Dedifferentiated amniotic fluid mesenchymal stem cell (primary cell): ENCODE measurements at regions not wholly inside any gene's neighbourhood (a gene's known extent, or its start where the extent isn't known, plus 50 kb on each side); places are given as distances from the start of the nearest gene placed in this dataset.
"Not testable (repeated sequence)": the region's sequence is repeated elsewhere in the genome, so short reads cannot be mapped to it uniquely, and the experiment has no call there.

ENCODE experiments used
- DNase-seq: peaks from one replicate; pipeline ENCODE4 v3.0.0-alpha.2; 2016; ENCODE audit errors: extremely low spot score

DNA sequence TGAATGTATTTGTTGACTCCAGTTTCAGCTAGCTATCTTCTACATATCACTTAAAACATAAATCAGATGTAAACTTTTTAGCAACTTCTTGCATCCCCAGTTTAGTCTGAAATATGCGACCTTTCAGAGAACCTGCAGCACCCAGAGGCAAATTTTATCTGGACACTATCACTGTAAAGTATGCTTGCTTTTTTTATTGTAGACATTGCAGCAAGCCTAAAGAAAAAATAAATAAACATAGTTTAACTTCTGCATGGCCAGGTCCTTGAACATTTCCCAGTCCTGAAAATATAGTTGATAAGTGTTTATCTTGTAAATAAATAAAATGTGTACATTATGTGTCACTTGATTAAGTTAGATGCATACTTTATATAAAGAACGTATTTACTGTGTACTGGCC lies 1829.4 kb downstream of the PCDH9 start:
- DNase-seq: no peak

GRCh38 chr13:65387743-65388347 lies 1842.3 kb downstream of the PCDH9 start:
- DNase-seq: no peak

DNA sequence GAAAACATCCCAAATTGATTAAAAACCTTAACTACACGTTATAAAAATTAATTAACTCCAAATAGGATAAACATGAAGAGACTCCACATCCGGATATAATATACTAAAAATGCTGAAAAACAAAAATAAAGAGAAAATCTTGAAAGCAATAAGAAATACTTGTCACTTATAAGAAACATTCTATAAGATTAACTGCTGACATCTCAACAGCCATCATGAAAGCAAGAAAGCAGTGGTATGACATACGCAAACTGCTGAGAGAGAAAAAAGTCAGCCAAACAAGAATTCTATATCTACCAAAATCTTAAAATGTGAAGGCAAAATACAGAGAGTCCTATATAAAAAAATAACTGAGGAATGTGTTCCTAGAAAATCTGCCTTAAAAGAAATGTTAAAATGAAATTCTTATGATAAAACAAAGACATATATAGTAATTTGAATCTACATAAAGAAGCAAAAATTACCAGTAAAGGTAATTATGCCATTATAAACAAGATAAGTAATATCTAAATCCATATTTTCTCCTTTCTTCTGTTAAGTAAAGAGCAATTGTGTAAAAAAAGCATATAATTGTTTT lies 1851.1 kb downstream of the PCDH9 start:
- no peak for DNase-seq

GRCh38 chr13:65378484-65378883 lies 1851.7 kb downstream of the PCDH9 start:
- DNase-seq: no peak

GRCh38 chr13:65368832-65369231 lies 1861.3 kb downstream of the PCDH9 start:
- DNase-seq: no peak

- no peak for DNase-seq
These were observed 1876.2 kb downstream of the PCDH9 start for GRCh38 chr13:65353951-65354350.

DNA sequence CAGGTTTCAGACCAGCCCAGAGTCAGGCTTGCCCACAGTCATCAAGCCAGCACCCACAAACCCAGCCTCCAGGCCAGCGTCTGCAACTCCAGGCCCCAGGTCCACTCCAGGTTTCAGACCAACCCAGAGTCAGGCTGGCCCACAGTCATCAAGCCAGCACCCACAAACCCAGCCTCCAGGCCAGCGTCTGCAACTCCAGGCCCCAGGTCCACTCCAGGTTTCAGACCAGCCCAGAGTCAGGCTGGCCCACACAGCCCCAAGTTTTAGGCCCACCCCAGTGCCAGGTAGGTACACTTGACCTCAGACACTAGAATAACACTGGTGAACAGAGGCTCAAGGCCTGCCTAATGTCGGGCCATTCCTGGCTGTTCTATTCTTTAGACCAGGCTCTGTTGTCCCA lies 1877.0 kb downstream of the PCDH9 start:
- DNase-seq: not testable (repeated sequence)

DNA sequence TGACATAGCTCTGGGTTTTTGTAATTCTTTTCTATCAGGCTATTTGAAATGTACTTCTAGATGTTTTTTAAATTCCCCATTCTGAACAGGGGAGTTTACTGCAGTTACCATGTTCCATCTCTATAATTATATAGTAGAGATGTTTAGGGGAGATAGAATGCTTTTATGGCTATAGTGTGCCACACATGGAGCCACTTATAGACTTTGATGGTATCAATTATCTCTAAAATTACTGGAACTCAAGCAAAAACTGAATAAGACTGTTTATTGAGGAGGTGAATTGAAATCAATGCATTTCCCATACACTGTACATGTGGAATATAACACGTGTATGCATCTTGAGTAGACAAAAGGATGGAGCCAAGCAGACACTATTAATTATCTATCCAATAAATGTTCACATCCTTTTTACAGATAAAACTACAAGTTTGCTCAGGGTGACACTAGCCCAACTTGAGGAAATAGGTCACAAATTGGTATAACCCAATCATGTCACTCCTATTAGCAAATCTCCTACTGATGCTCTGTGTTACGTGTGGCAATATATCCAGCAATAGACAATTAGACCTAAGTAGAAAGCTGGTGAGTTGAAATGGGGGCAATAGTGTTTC lies 1882.6 kb downstream of the PCDH9 start:
- DNase-seq: no peak

GRCh38 chr13:65343898-65344663 lies 1886.1 kb downstream of the PCDH9 start:
- DNase-seq: no peak

DNA sequence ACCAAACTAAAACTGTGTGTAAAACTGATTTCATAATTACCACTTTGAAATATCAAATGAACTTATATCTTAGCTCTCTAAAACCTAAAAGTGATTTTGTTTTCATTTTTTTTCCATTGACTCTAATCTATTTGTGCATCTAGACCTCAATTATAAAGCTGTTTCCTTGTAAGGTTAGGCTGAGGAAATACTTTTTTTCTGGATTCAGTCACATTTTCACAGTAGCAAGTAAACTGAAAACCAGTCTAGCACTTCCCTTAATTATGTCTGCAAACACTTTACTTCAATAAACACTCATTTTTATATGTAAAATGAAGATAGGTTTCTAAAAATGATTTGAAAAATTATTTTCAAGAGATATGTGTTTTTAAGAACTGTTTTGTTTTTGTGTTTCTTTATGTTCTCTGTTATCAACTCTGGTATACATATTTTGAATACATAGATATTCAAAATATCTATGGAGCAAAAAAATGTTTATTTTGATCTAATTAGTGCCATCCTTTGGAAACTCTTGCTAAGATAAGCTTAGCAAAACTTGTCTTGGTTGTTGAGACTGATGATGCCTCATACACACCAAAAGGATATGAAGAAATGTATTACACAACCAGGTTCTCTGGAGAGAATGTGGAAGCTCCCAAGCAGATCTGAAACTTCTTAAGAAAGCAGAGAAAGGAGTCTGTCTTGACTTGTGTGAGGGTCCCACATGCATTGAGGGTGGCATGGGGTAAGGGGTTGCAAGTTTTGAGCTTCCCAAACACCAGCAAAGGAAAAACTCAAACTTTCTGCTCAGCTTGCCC lies 1887.4 kb downstream of the PCDH9 start:
- no peak for DNase-seq

DNA sequence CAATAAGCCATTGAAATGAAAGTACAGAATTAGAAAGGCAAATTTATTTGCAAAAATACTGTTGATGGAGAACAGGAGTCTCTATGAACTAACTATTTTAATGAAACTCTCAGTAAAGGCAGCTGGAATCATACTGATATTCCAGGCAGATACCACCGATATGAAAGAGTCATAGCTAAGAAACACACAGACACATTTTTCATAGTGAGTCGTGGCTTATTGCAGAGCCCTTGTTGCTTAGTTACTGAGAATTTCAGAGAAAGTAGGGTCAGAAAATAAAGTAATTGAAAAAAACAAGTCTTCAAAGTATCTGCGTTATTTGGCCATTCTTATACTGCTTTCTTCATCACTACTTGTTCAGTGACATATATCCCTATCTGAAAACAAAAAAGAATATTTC lies 1890.9 kb downstream of the PCDH9 start:
- DNase-seq: peak; percentile 28

DNA sequence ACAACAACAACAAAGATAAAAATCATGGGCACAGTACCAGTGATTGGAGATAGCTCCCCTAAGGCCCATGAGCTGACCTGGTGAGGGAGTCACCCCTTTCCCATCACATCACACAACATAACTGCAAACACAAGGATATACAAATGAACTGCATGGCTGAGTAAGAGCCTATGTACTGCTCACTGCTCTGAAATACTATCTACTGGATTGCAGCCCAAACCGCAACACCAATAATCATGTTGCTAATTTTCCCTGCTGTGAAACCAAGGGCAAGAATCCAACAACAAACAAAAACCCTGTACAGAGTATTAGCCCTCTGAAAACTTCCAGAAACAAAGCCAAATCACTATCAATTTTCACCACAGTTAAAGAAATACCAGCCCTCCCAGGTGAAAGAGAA lies 1893.2 kb downstream of the PCDH9 start:
- DNase-seq: peak; percentile 74

GRCh38 chr13:65336087-65336749 lies 1893.9 kb downstream of the PCDH9 start:
- no peak for DNase-seq

DNA sequence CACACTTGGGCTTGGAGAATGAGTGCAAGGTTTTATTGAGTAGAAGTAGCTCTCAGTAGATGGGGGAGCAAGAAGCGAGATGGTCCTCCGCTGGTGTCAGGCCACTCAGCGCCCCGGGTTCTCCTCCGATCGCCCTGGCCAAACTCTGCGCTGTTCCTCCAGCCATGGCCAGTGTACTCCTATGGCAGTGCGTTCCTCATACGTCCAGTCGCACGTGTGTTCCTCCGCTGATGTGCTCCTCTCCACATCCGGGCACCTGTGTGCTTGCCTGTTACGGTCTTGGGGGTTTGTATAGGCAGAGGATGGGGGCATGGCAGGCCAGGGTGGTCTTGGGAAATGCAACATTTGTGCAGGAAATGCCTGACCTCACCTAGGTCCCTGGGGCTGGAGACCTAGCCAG lies 1899.4 kb downstream of the PCDH9 start:
- DNase-seq: no peak

- no peak for DNase-seq
These were observed 1899.8 kb downstream of the PCDH9 start for GRCh38 chr13:65330287-65330686.

DNA sequence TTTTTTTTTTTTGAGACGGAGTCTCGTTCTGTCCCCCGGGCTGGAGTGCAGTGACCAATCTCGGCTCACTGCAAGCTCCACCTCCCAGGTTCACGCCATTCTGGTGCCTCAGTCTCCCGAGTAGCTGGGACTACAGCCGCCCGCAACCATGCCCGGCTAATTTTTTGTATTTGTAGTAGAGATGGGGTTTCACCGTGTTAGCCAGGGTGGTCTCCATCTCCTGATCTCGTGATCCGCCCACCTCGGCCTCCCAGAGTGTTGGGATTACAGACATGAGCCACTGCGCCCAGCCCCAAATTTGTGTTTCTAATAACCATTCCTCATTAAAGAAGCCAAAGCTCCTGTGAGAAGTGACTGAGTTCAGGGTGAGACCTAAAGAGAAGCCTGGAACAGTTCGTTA lies 1906.9 kb downstream of the PCDH9 start:
- not testable (repeated sequence) for DNase-seq

GRCh38 chr13:65321423-65321822 lies 1908.7 kb downstream of the PCDH9 start:
- DNase-seq: not testable (repeated sequence)

- DNase-seq: no peak
These were observed 1916.1 kb downstream of the PCDH9 start for GRCh38 chr13:65314008-65314407.

DNA sequence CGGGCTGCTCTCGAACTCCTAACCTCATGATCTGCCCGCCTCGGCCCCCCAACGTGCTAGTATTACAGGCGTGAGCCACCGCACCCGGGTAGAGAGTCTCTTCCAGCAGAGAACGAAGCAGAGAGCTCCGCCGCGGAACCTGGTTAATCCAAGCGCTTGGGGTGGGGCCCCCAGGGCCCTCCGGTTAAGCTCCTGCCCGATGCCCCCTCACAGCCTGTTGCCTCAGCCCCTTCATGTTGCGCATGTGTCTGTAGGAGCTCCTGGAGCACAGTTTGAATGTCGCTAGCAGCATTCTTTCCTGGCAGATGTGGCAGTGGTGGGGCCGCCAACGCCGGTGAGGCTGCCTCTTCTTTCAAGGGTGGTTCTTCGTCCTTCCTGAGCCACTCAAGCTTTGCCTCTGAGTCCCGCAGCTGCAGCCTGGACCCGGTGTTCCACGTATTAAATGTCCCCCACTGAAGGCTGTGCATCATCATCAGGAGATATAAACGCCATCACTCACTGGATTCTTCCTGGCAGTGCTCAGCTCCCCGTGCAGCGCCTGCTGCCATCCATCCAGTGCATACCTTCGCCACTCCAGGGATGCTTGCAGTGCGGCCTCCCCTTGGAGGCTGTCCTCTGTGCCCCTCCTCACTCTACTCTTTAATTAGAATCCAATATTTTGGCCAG lies 1919.3 kb downstream of the PCDH9 start:
- DNase-seq: no peak

DNA sequence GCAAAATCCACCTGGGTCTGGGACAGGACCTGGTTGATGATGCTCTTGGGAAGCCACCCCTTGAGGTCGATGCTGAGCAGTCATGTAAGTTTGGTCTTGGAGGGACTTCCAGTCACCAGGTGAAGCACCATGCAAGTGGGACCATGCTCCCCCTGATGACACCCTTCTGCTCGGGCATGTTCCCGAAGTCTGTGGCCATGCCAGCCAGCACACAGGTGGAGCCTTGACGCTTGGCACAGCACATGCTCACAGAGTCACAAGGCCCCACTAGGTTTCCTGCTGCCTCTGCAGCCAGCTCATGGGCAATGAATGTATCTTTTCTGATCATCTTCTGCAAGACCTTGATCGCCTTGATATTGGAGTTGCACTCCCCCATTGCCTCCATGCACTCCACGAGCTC lies 1920.2 kb downstream of the PCDH9 start:
- DNase-seq: no peak

GRCh38 chr13:65308729-65309128 lies 1921.4 kb downstream of the PCDH9 start:
- DNase-seq: not testable (repeated sequence)
